H1 (cell line): ENCODE measurements at regions not wholly inside any gene's neighbourhood (a gene's known extent, or its start where the extent isn't known, plus 50 kb on each side); places are given as distances from the start of the nearest gene placed in this dataset.

ENCODE experiments used
- EZH2 ChIP-seq: fragments of 200-600 bp; sonication (generic); IDR thresholded peaks from 2 replicates; pipeline ENCODE4 v1.7.1; 2012; ENCODE audit warnings: low read depth, mild to moderate bottlenecking, moderate library complexity, low read length, inconsistent platforms; ENCODE audit not compliant: severe bottlenecking
- MAX ChIP-seq: IDR thresholded peaks from 2 replicates; pipeline ENCODE4 v1.6.1; 2012; ENCODE audit warnings: inconsistent platforms
- NRF1 ChIP-seq: IDR thresholded peaks from 2 replicates; pipeline ENCODE4 v1.6.1; 2011; ENCODE audit warnings: mild to moderate bottlenecking, low read depth, low read length, improper control_type of control experiment
- PHF8 ChIP-seq: fragments of 200-600 bp; sonication (generic); conservative IDR thresholded peaks from 2 replicates; pipeline ENCODE4 v1.7.1; 2012; ENCODE audit warnings: low read depth, mild to moderate bottlenecking, inconsistent platforms, low read length, moderate library complexity
- RBBP5 ChIP-seq: IDR thresholded peaks from 2 replicates; pipeline ENCODE4 v1.7.1; 2012; ENCODE audit warnings: low read depth, mild to moderate bottlenecking, inconsistent platforms, low read length, moderate library complexity, borderline replicate concordance
- SIX5 ChIP-seq: IDR thresholded peaks from 2 replicates; pipeline ENCODE4 v1.6.1; 2011; ENCODE audit warnings: mild to moderate bottlenecking, low read depth, low read length

DNA sequence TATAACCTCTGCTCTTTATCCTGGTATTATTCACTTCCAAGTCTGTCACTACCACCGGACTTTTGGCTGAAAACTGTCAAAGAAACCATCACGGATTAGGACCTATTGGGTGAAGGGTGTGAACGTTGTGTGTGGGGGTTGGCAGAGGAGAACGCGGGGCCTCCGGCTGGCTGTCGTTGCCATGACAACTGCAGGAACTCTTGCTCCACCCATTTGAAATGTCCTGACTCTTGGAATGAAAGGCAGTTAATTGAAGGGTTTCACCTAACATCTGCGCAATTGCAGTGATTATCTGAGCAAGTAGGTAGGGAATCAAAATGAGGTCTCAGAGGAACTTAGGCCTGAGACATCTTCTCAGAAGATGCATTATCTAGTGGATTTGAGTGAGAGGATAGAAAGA is 60.9 kb upstream of the CLMP start (continued):
- no peak for TF ChIP-seq RBBP5
- no peak for TF ChIP-seq PHF8
- no peak for TF ChIP-seq MAX
- TF ChIP-seq SIX5 = no peak
- TF ChIP-seq NRF1 = no peak
- TF ChIP-seq EZH2 = no peak
